Sigmoid colon (tissue), 4 donors: ENCODE measurements at regions not wholly inside any gene's neighbourhood (a gene's known extent, or its start where the extent isn't known, plus 50 kb on each side); places are given as distances from the start of the nearest gene placed in this dataset.

Source experiments
- CTCF ChIP-seq, 4 experiments: fragments of 450-650 bp in 3 of 4; fragments of 200-600 bp in 1 of 4; IDR thresholded peaks; one replicate each; pipeline ENCODE4 v1.5.1; 2016 to 2019; ENCODE audit warnings: antibody characterized with exemption in 4 of 4, mild to moderate bottlenecking in 3 of 4, moderate library complexity in 2 of 4
- POLR2A ChIP-seq, 2 donors: fragments of 450-650 bp; IDR thresholded peaks; one replicate each; pipeline ENCODE4 v1.6.1; 2016; ENCODE audit warnings: antibody characterized with exemption in 2 of 2, mild to moderate bottlenecking in 2 of 2, moderate library complexity in 2 of 2
- POLR2AphosphoS5 ChIP-seq, 4 donors: sonication (generic); formaldehyde crosslinking; IDR thresholded peaks; one replicate each; pipeline ENCODE4 v1.6.1; 2017; ENCODE audit warnings: antibody characterized with exemption in 4 of 4

DNA sequence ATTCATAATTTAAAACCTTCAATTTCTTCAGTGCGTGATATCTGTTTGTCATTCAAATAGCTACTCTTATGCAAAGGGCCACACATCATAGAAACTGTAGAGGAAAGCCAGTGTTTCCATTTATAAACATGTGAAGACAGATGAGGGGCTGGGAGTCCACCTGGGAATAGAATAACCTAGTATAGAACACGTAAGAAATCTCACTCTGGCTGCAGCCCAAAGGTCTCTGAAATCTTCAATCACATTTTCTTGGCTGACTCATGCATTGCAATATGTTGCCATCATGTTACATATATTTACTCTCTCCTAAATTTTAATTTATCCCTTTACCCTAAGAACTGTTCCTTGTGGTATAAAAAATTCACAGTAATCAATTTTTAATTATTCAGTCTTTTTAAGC lies 123.2 kb downstream of the ELOVL4 start:
- TF ChIP-seq CTCF (IDR thresholded peaks at IDR 0.05) (no peak), POLR2AphosphoS5 (IDR thresholded peaks at IDR 0.05) (no peak), POLR2A (IDR thresholded peaks at IDR 0.05) (no peak)
